Fibroblast of lung (primary cell): ENCODE measurements at regions not wholly inside any gene's neighbourhood (a gene's known extent, or its start where the extent isn't known, plus 50 kb on each side); places are given as distances from the start of the nearest gene placed in this dataset.

Source experiments
- DNase-seq, 2 donors: peaks; one replicate each; pipeline versions ENCODE4 v3.0.0 to v3.0.0-alpha.2; 2010; ENCODE audit warnings: low read depth in 2 of 2
- H2AFZ ChIP-seq: 2 replicates; pipeline ENCODE4 v1.5.1; 2012; ENCODE audit warnings: low read length, control low read depth, inconsistent platforms
- H3K27ac ChIP-seq: 2 replicates; pipeline ENCODE4 v1.5.1; 2011; ENCODE audit warnings: low read length, control low read depth; ENCODE audit not compliant: insufficient read depth
- H3K27me3 ChIP-seq: 2 replicates; pipeline ENCODE4 v1.5.1; 2011; ENCODE audit warnings: mild to moderate bottlenecking, low read length; ENCODE audit not compliant: control insufficient read depth, insufficient read depth
- H3K36me3 ChIP-seq: 2 replicates; pipeline ENCODE4 v1.5.1; 2011; ENCODE audit warnings: low read length; ENCODE audit not compliant: control insufficient read depth, insufficient read depth
- H3K4me1 ChIP-seq: 2 replicates; pipeline ENCODE4 v1.5.1; 2011; ENCODE audit warnings: low read length; ENCODE audit not compliant: control insufficient read depth, insufficient read depth; ENCODE audit errors: extremely low read depth
- H3K4me2 ChIP-seq: 2 replicates; pipeline ENCODE4 v1.5.1; 2011; ENCODE audit warnings: low read length, control low read depth; ENCODE audit not compliant: insufficient read depth; ENCODE audit errors: extremely low read depth
- H3K4me3 ChIP-seq, 4 experiments: fragments of 200-600 bp in 1 of 4; sonication (generic) in 1 of 4; replicated peaks in 1 of 4; 2 replicates each; pipeline ENCODE4 v1.5.1; 2011 to 2016; ENCODE audit warnings: low read length in 4 of 4, low read depth in 3 of 4, mild to moderate bottlenecking in 3 of 4, control low read depth in 2 of 4, inconsistent platforms in 1 of 4, mixed read lengths in 1 of 4; ENCODE audit not compliant: insufficient read depth in 1 of 4; ENCODE audit errors: control extremely low read depth in 1 of 4
- H3K79me2 ChIP-seq: 2 replicates; pipeline ENCODE4 v1.5.1; 2012; ENCODE audit warnings: mild to moderate bottlenecking, low read length, inconsistent platforms; ENCODE audit not compliant: control insufficient read depth, insufficient read depth
- H3K9ac ChIP-seq: 2 replicates; pipeline ENCODE4 v1.5.1; 2011; ENCODE audit warnings: mild to moderate bottlenecking, low read length, control low read depth; ENCODE audit not compliant: insufficient read depth
- H3K9me3 ChIP-seq: 2 replicates; pipeline ENCODE4 v1.5.1; 2012; ENCODE audit warnings: low read depth, low read length; ENCODE audit not compliant: control insufficient read depth, insufficient read depth
- H4K20me1 ChIP-seq: 2 replicates; pipeline ENCODE4 v1.5.1; 2011; ENCODE audit warnings: low read length; ENCODE audit not compliant: control insufficient read depth, insufficient read depth; ENCODE audit errors: extremely low read depth
- CTCF ChIP-seq, 2 donors: IDR thresholded peaks in 1 of 2; conservative IDR thresholded peaks in 1 of 2; 1 replicate in 1 of 2; 2 replicates in 1 of 2; pipeline ENCODE4 v1.5.1; 2011 to 2012; ENCODE audit warnings: low read length in 2 of 2, control low read depth in 1 of 2, inconsistent platforms in 1 of 2, low read depth in 1 of 2, mild to moderate bottlenecking in 1 of 2
- EZH2 ChIP-seq: IDR thresholded peaks from 2 replicates; pipeline ENCODE4 v1.5.1; 2012; ENCODE audit warnings: low read length, control low read depth, mild to moderate bottlenecking; ENCODE audit errors: missing control alignments

- H3K9ac ChIP-seq = no peak overlapping the region
- H4K20me1 ChIP-seq = no peaks in the 10 kb centered on the region
- H3K4me3 ChIP-seq = no peak overlapping the region
- no peak overlapping the region for H3K4me2 ChIP-seq
- H3K9me3 ChIP-seq = no peaks in the 10 kb centered on the region
- H3K36me3 ChIP-seq = no peaks in the 10 kb centered on the region
- no peaks in the 10 kb centered on the region for H3K79me2 ChIP-seq
- TF ChIP-seq EZH2 = no peak
- TF ChIP-seq CTCF (conservative IDR thresholded peaks at IDR 0.05 in 1 of 2, IDR thresholded peaks at IDR 0.05 in 1 of 2; ENCODE audit: low read depth in 1 of 2, low read length in 2 of 2) = no peak
- H3K27me3 ChIP-seq = no peaks in the 10 kb centered on the region
- no peaks in the 10 kb centered on the region for H3K4me1 ChIP-seq
- no peak overlapping the region for H3K27ac ChIP-seq
- no peak overlapping the region for H2AFZ ChIP-seq
- no peak for DNase-seq
Measured at GRCh38 chr3:18744472-18744871, 319.3 kb upstream of the SATB1 start.

- no peak overlapping the region for H3K4me3 ChIP-seq
- H2AFZ ChIP-seq = no peak overlapping the region
- no peaks in the 10 kb centered on the region for H3K79me2 ChIP-seq
- TF ChIP-seq CTCF (conservative IDR thresholded peaks at IDR 0.05 in 1 of 2, IDR thresholded peaks at IDR 0.05 in 1 of 2; ENCODE audit: low read depth in 1 of 2, low read length in 2 of 2) (no peak), EZH2 (no peak)
- H3K27ac ChIP-seq = no peak overlapping the region
- H3K9me3 ChIP-seq = no peaks in the 10 kb centered on the region
- no peak for DNase-seq
- H4K20me1 ChIP-seq = no peaks in the 10 kb centered on the region
- no peak overlapping the region for H3K9ac ChIP-seq
- no peaks in the 10 kb centered on the region for H3K4me1 ChIP-seq
- no peaks in the 10 kb centered on the region for H3K27me3 ChIP-seq
- H3K4me2 ChIP-seq = no peak overlapping the region
- H3K36me3 ChIP-seq = no peaks in the 10 kb centered on the region
Measured at GRCh38 chr3:18743761-18744160, 318.6 kb upstream of the SATB1 start.

- H3K4me3 ChIP-seq = no peak overlapping the region
- H3K4me1 ChIP-seq = no peaks in the 10 kb centered on the region
- H3K79me2 ChIP-seq = no peaks in the 10 kb centered on the region
- H3K9ac ChIP-seq = no peak overlapping the region
- no peak overlapping the region for H3K4me2 ChIP-seq
- H3K9me3 ChIP-seq = no peaks in the 10 kb centered on the region
- H3K27me3 ChIP-seq = no peaks in the 10 kb centered on the region
- TF ChIP-seq CTCF (conservative IDR thresholded peaks at IDR 0.05 in 1 of 2, IDR thresholded peaks at IDR 0.05 in 1 of 2; ENCODE audit: low read depth in 1 of 2, low read length in 2 of 2) = no peak
- no peak for TF ChIP-seq EZH2
- H3K27ac ChIP-seq = no peak overlapping the region
- H3K36me3 ChIP-seq = no peaks in the 10 kb centered on the region
- H2AFZ ChIP-seq = no peak overlapping the region
- no peaks in the 10 kb centered on the region for H4K20me1 ChIP-seq
- DNase-seq = no peak
Measured at GRCh38 chr3:18740631-18741583, 315.8 kb upstream of the SATB1 start.
